ENCODE measurements at regions not wholly inside any gene's neighbourhood (a gene's known extent, or its start where the extent isn't known, plus 50 kb on each side); places are given as distances from the start of the nearest gene placed in this dataset.

DNA sequence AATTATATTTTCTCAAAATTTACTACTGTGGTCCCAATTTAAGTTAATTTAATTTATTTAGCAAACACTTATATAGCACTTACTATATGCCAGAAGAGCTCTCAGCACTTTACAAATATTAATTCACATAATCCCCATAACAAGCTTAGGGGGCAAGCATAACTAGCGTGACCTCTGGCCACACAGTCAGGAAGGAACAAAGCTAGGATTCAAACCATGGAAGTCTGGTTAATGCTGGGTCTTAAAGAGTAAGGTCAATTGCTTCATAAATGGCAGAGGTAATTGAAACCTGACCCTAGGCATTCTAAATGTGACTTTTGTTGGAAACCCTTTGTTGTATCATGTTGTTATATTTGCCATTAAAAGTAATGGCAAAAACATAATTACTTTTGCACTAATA lies 279.5 kb upstream of the EMCN start:
- Histone ChIP-seq H4K8ac (replicated peaks; ENCODE audit: insufficient read length, low read depth, low read length) (no peak overlapping the region), H3T11ph (ENCODE audit: low read length) (no peak overlapping the region), H2BK12ac (ENCODE audit: insufficient read length, low read depth, low read length) (no peak overlapping the region), H3K4me2 (ENCODE audit: insufficient read depth, insufficient read length, low read length) (no peak overlapping the region), H3K23me2 (ENCODE audit: insufficient read length, low read depth, low read length, poor library complexity, severe bottlenecking) (no peaks in the 10 kb centered on the region), H2BK5ac (ENCODE audit: insufficient read length, low read length) (no peak overlapping the region), H3K23ac (ENCODE audit: insufficient read length, low read depth, low read length) (no peak overlapping the region), H3K14ac (ENCODE audit: insufficient read depth, low read length) (no peak overlapping the region), H3K4me1 (ENCODE audit: insufficient read depth, low read length) (no peaks in the 10 kb centered on the region), H3K18ac (ENCODE audit: insufficient read length, low read depth, low read length) (no peak overlapping the region), H3K79me1 (ENCODE audit: insufficient read depth, low read depth, low read length, poor library complexity, severe bottlenecking) (no peaks in the 10 kb centered on the region), H3K27me3 (ENCODE audit: insufficient read depth, low read length) (no peaks in the 10 kb centered on the region), H3K79me2 (ENCODE audit: insufficient read depth, low read length) (no peaks in the 10 kb centered on the region), H3K9me3 (ENCODE audit: control insufficient read depth, low read depth, low read length) (no peaks in the 10 kb centered on the region), H4K91ac (ENCODE audit: insufficient read length, low read depth, low read length) (no peak overlapping the region), H4K5ac (ENCODE audit: insufficient read length, low read depth, low read length) (no peak overlapping the region), H3K9ac (ENCODE audit: extremely low read depth, insufficient read length, low read length) (no peak overlapping the region), H3K4ac (ENCODE audit: low read depth, low read length) (no peak overlapping the region), H2BK15ac (ENCODE audit: low read depth, low read length) (no peak overlapping the region), H2AFZ (ENCODE audit: low read length) (no peak overlapping the region), H2AK5ac (ENCODE audit: insufficient read length, low read length) (no peak overlapping the region), H2BK20ac (ENCODE audit: low read depth, low read length, poor library complexity, severe bottlenecking) (no peak overlapping the region), H2BK120ac (ENCODE audit: low read depth, low read length, poor library complexity, severe bottlenecking) (no peak overlapping the region), H3K27ac (ENCODE audit: insufficient read length, low read depth, low read length) (no peak overlapping the region), H4K20me1 (ENCODE audit: control insufficient read depth, insufficient read depth, insufficient read length) (no peaks in the 10 kb centered on the region), H3K56ac (ENCODE audit: insufficient read length, low read depth, low read length) (no peak overlapping the region)
- Mint-ChIP-seq H3K36me3 (ENCODE audit: insufficient read depth in 1 of 3, low read depth in 3 of 3) (0 out of 7 replicates have a peak, but pooled peaks cover 0 to 2% (median 0%) of the 10 kb centered on the region in 3 experiments), H3K4me1 (peaks cover 11 to 13% of the 10 kb centered on the region in 2 experiments), H3K9me3 (peaks cover 1 to 2% of the 10 kb centered on the region in 2 experiments; a peak in 2 of 5 replicates), H3K27me3 (ENCODE audit: low read depth) (no peaks in the 10 kb centered on the region), H3K4me3 (no peak overlapping the region), H3K27ac (no peak overlapping the region)
- no CpG with 5 or more reads among the region's 1 CpG for WGBS (ENCODE audit: extremely low coverage, insufficient read length, low lambda C conversion rate)
- no peak for DNase-seq
- TF ChIP-seq, protein P1, sequence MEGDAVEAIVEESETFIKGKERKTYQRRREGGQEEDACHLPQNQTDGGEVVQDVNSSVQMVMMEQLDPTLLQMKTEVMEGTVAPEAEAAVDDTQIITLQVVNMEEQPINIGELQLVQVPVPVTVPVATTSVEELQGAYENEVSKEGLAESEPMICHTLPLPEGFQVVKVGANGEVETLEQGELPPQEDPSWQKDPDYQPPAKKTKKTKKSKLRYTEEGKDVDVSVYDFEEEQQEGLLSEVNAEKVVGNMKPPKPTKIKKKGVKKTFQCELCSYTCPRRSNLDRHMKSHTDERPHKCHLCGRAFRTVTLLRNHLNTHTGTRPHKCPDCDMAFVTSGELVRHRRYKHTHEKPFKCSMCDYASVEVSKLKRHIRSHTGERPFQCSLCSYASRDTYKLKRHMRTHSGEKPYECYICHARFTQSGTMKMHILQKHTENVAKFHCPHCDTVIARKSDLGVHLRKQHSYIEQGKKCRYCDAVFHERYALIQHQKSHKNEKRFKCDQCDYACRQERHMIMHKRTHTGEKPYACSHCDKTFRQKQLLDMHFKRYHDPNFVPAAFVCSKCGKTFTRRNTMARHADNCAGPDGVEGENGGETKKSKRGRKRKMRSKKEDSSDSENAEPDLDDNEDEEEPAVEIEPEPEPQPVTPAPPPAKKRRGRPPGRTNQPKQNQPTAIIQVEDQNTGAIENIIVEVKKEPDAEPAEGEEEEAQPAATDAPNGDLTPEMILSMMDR (conservative IDR thresholded peaks at IDR 0.05) = no peak

Data from H9 (cell line).